ENCODE measurements at regions not wholly inside any gene's neighbourhood (a gene's known extent, or its start where the extent isn't known, plus 50 kb on each side); places are given as distances from the start of the nearest gene placed in this dataset.

DNA sequence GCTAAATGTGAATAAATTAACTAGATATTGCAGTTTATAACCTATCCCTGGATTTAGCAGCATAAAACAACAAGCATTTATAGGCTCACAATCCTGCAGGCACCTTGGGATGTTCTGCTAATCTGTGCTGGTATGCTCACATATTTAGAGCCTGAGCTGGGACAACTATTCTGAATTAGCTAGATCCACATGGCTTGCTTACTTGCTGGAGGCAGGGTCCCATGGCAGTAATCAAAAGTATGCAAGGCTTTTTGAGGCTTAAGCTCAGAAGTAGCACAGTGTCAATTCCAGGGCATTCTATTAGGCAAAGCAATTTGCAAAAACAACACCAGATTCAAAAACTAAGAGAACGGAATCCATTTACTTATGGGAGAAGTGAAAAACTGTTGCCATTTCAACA, 745.0 kb upstream of the ACO1 start:
- no peaks in the 10 kb centered on the region for H3K9me3 Mint-ChIP-seq
- no peak overlapping the region for H3K4me3 Mint-ChIP-seq
- H3K36me3 Mint-ChIP-seq (ENCODE audit: low read depth) = no peaks in the 10 kb centered on the region
- no peaks in the 10 kb centered on the region for H3K4me1 Mint-ChIP-seq
- TF ChIP-seq, protein P1, sequence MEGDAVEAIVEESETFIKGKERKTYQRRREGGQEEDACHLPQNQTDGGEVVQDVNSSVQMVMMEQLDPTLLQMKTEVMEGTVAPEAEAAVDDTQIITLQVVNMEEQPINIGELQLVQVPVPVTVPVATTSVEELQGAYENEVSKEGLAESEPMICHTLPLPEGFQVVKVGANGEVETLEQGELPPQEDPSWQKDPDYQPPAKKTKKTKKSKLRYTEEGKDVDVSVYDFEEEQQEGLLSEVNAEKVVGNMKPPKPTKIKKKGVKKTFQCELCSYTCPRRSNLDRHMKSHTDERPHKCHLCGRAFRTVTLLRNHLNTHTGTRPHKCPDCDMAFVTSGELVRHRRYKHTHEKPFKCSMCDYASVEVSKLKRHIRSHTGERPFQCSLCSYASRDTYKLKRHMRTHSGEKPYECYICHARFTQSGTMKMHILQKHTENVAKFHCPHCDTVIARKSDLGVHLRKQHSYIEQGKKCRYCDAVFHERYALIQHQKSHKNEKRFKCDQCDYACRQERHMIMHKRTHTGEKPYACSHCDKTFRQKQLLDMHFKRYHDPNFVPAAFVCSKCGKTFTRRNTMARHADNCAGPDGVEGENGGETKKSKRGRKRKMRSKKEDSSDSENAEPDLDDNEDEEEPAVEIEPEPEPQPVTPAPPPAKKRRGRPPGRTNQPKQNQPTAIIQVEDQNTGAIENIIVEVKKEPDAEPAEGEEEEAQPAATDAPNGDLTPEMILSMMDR (IDR thresholded peaks at IDR 0.05; ENCODE audit: unreplicated experiment in 3 of 3) = no peak
- H3K27me3 Mint-ChIP-seq (ENCODE audit: low read depth) = no peaks in the 10 kb centered on the region
- no peak overlapping the region for H3K27ac Mint-ChIP-seq

DNA sequence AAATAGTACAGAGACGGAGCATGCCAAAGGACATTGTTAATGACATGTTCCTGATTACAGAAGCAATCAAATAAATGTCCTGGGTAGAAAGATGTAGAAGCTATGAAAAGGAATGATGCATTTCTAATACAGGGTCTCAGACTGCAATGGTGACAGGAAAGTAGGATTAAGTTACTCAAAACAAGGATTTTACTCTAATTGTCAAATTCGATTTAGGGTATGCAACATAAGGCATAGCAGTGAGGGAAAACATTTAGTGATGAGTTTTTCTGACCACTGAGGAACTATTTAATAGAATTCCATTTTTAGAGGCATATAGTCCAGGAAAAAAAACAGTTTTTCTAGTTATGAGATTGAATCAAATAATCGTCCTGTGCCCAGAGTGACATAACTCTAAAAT, 715.1 kb upstream of the ACO1 start:
- no peak overlapping the region for H3K27ac Mint-ChIP-seq
- no peaks in the 10 kb centered on the region for H3K36me3 Mint-ChIP-seq (ENCODE audit: low read depth)

DNA sequence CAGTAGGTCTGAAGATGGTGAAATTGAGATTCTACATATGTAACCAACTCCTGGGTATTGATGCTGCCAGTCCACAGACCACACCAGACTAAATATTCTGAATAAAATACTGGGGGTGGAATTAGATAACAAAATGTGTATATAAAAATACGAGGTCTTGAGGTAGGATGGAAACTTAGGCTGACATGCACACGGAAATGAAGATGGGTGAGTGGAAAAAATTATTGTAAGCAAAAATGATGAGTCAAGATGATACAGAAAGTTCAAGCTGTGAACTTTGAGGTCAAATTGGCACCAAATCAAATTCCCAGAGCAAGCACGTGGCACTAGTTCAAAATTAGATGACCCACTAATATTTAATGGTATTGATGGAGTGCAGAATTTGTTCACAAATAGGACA, 713.4 kb upstream of the ACO1 start:
- H3K36me3 Mint-ChIP-seq (ENCODE audit: low read depth) = no peaks in the 10 kb centered on the region
- no peaks in the 10 kb centered on the region for H3K9me3 Mint-ChIP-seq
- no peaks in the 10 kb centered on the region for H3K27me3 Mint-ChIP-seq (ENCODE audit: low read depth)
- H3K4me3 Mint-ChIP-seq = no peak overlapping the region
- no peaks in the 10 kb centered on the region for H3K4me1 Mint-ChIP-seq
- TF ChIP-seq, protein P1 (IDR thresholded peaks at IDR 0.05; ENCODE audit: unreplicated experiment in 3 of 3) = no peak
- H3K27ac Mint-ChIP-seq = no peak overlapping the region

More for the DNA sequence above, 715.1 kb upstream of the ACO1 start:
- TF ChIP-seq, protein P1 (IDR thresholded peaks at IDR 0.05; ENCODE audit: unreplicated experiment in 3 of 3) = no peak
- no peaks in the 10 kb centered on the region for H3K27me3 Mint-ChIP-seq (ENCODE audit: low read depth)
- H3K4me1 Mint-ChIP-seq = no peaks in the 10 kb centered on the region
- no peaks in the 10 kb centered on the region for H3K9me3 Mint-ChIP-seq
- no peak overlapping the region for H3K4me3 Mint-ChIP-seq

DNA sequence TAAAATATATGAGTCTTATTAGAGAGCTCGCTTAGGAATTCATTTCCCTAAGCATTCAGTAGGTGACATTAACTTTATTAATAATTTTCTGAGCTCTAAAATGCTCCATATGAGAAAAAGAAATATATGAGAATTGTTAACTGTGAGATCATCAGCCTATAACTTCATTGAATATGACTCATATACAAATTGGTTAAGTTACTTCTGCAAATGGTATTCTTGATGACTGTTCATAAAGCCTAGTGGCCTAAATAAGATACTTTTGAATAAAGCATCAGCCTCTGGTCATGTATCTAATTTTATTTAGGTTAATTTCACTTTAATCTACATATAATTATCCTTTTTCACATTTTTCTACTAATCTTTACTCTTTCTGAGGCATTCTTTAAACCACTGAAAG, 710.2 kb upstream of the ACO1 start:
- H3K9me3 Mint-ChIP-seq = no peaks in the 10 kb centered on the region
- no peaks in the 10 kb centered on the region for H3K27me3 Mint-ChIP-seq (ENCODE audit: low read depth)
- TF ChIP-seq, protein P1 (IDR thresholded peaks at IDR 0.05; ENCODE audit: unreplicated experiment in 3 of 3) = no peak
- H3K4me3 Mint-ChIP-seq = no peak overlapping the region
- no peak overlapping the region for H3K27ac Mint-ChIP-seq
- H3K4me1 Mint-ChIP-seq = no peaks in the 10 kb centered on the region
- no peaks in the 10 kb centered on the region for H3K36me3 Mint-ChIP-seq (ENCODE audit: low read depth)

DNA sequence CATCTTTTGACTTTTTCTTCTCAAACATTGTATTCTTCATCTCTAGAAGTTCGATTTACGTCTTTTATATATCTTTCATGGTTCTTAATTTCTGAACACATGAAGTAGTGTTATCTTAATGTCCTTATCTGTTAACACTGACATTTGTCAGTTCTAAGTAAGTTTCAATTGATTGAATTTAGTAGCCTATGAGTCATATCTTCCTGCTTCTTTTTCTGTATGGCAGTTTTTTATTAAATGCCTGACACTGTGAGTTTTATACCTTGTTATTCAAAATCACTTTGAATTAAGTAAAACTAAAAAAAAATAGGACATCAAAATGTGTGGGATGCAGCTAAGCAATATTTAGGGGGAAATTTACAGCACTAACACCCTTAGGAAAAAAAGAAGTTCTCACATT, 707.0 kb upstream of the ACO1 start:
- Mint-ChIP-seq H3K4me3 (no peak overlapping the region), H3K4me1 (peaks cover 10% of the 10 kb centered on the region), H3K27me3 (ENCODE audit: low read depth) (no peaks in the 10 kb centered on the region), H3K36me3 (ENCODE audit: low read depth) (no peaks in the 10 kb centered on the region), H3K27ac (no peak overlapping the region), H3K9me3 (no peaks in the 10 kb centered on the region)
- TF ChIP-seq, protein P1 (IDR thresholded peaks at IDR 0.05; ENCODE audit: unreplicated experiment in 3 of 3) = no peak

DNA sequence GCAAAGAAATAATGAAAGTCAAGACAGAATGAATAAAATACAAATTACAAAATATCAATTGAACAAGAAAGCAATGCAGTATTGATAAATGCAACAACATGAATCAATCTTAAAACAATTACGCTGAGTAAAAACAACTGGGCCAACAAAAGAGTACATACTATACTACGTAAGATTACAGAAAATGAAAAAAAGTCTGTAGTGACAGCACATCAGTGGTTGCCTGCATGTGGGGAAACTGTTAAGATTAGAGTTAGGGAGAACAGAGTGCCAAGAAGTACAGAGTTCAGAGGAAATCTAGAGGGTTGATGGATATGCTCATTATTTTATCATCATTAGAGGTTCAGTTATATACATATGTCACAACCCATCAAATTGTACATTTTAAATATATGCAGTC, 706.6 kb upstream of the ACO1 start:
- Mint-ChIP-seq H3K36me3 (ENCODE audit: low read depth) (no peaks in the 10 kb centered on the region), H3K4me3 (no peak overlapping the region), H3K9me3 (no peaks in the 10 kb centered on the region), H3K27ac (no peak overlapping the region), H3K27me3 (ENCODE audit: low read depth) (no peaks in the 10 kb centered on the region), H3K4me1 (peaks cover 10% of the 10 kb centered on the region)
- TF ChIP-seq, protein P1 (IDR thresholded peaks at IDR 0.05; ENCODE audit: unreplicated experiment in 3 of 3) = no peak
